ENCODE measurements at regions not wholly inside any gene's neighbourhood (a gene's known extent, or its start where the extent isn't known, plus 50 kb on each side); places are given as distances from the start of the nearest gene placed in this dataset.

DNA sequence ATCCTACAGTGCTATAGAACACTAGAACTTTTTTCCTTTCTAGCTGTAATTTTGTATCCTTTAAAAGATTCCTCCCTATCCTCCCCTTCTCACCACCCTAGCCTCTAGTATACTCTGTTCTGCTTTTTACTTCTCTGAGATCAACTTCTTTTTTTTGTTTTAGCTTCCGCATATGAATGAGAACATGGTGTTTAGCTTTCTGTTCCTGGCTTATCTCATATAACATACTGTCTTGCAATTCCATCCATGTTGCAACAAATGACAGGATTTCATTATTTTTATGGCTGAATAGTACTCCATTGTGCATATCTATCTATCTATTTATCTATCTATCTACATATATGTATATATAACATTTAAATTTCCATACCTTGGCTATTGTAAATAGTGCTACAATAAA, 126.0 kb upstream of the MAN2A1 start:
- CTCF ChIA-PET, result no interaction called here
- POLR2A ChIA-PET, result no interaction called here
- Histone ChIP-seq H3K27me3 (replicated peaks in 1 of 4; ENCODE audit: control extremely low read depth in 1 of 4, control insufficient read depth in 3 of 4, insufficient read depth in 4 of 4, low read length in 3 of 4) (no peaks in the 10 kb centered on the region), H4K20me1 (ENCODE audit: control insufficient read depth, insufficient read depth, low read length, poor library complexity, severe bottlenecking) (no peaks in the 10 kb centered on the region), H3K4me1 (ENCODE audit: control insufficient read depth in 2 of 2, insufficient read depth in 2 of 2, low read length in 2 of 2) (no peaks in the 10 kb centered on the region), H3K27ac (ENCODE audit: low read length in 2 of 2) (no peak overlapping the region), H3K4me3 (ENCODE audit: control extremely low read depth in 1 of 5, extremely low read depth in 1 of 5, insufficient read depth in 1 of 5, low read depth in 2 of 5, low read length in 4 of 5) (no peak overlapping the region), H3K4me2 (replicated peaks; ENCODE audit: low read depth, low read length, poor library complexity, severe bottlenecking) (no peak overlapping the region), H3K9me3 (ENCODE audit: control extremely low read depth in 1 of 3, control insufficient read depth in 2 of 3, insufficient read depth in 1 of 3, low read length in 2 of 3) (no peaks in the 10 kb centered on the region), H3K9ac (ENCODE audit: low read length) (no peak overlapping the region), H3K79me2 (ENCODE audit: control insufficient read depth, insufficient read depth, low read length) (no peaks in the 10 kb centered on the region), H2AFZ (ENCODE audit: insufficient read depth, low read depth, low read length, poor library complexity, severe bottlenecking) (no peak overlapping the region), H3K36me3 (replicated peaks in 1 of 2; ENCODE audit: control extremely low read depth in 1 of 2, control insufficient read depth in 1 of 2, extremely low read depth in 1 of 2, insufficient read depth in 2 of 2, low read length in 1 of 2) (no peaks in the 10 kb centered on the region)
- no CpG with 5 or more reads among the region's 1 CpG for WGBS (ENCODE audit: insufficient coverage)
- DNase-seq (no peak), ATAC-seq (ENCODE audit: low read depth) (no peak)
- H3K4me1 Mint-ChIP-seq, result no peaks in the 10 kb centered on the region
- H3K9me3 Mint-ChIP-seq (ENCODE audit: insufficient read depth), result no peaks in the 10 kb centered on the region
- no peak overlapping the region for H3K4me3 Mint-ChIP-seq
- intact Hi-C loops (cut with micrococcal nuclease), result no loop called here
- H3K27me3 Mint-ChIP-seq, result peaks cover 10% of the 10 kb centered on the region
- H3K27ac Mint-ChIP-seq, result no peak overlapping the region
- TF ChIP-seq CTCF (IDR thresholded peaks at IDR 0.05) (no peak), EZH2 (IDR thresholded peaks at IDR 0.05; ENCODE audit: borderline replicate concordance, insufficient read depth, low read depth, low read length, poor library complexity, severe bottlenecking) (no peak)

DNA sequence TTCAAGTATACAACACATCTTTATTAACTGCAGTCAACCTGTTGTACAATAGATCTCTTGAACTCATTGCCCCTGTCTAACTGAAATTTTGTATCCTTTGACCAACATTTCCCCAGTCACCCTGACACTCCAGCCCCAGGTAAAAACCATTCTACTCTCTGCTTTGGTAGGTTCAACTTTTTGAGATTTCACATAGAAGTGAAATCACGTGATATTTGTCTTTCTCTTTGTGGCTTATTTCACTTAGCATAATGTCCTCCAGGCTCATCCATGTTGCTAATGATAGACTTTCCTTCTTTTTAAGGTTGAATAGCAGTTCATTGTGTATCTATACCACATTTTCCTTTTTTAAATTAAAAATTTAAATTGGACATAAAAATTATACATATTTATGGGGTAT, 126.5 kb upstream of the MAN2A1 start:
- no CpG with 5 or more reads among the region's 1 CpG for WGBS (ENCODE audit: insufficient coverage)
- no peak for TF ChIP-seq CTCF (IDR thresholded peaks at IDR 0.05)
- TF ChIP-seq EZH2 (IDR thresholded peaks at IDR 0.05; ENCODE audit: borderline replicate concordance, insufficient read depth, low read depth, low read length, poor library complexity, severe bottlenecking), result no peak
- no peak overlapping the region for H2AFZ ChIP-seq (ENCODE audit: insufficient read depth, low read depth, low read length, poor library complexity, severe bottlenecking)
- ChIA-PET CTCF (no interaction called here), POLR2A (no interaction called here)
- ATAC-seq (ENCODE audit: low read depth), result no peak
- no peaks in the 10 kb centered on the region for H3K36me3 ChIP-seq (replicated peaks in 1 of 2; ENCODE audit: control extremely low read depth in 1 of 2, control insufficient read depth in 1 of 2, extremely low read depth in 1 of 2, insufficient read depth in 2 of 2, low read length in 1 of 2)
- no peaks in the 10 kb centered on the region for H3K4me1 ChIP-seq (ENCODE audit: control insufficient read depth in 2 of 2, insufficient read depth in 2 of 2, low read length in 2 of 2)
- H3K9ac ChIP-seq (ENCODE audit: low read length), result no peak overlapping the region
- intact Hi-C loops (cut with micrococcal nuclease), result no loop called here
- H3K9me3 Mint-ChIP-seq (ENCODE audit: insufficient read depth), result no peaks in the 10 kb centered on the region
- H3K79me2 ChIP-seq (ENCODE audit: control insufficient read depth, insufficient read depth, low read length), result no peaks in the 10 kb centered on the region
- no peaks in the 10 kb centered on the region for H3K4me1 Mint-ChIP-seq
- H3K27ac ChIP-seq (ENCODE audit: low read length in 2 of 2), result no peak overlapping the region
- H3K27ac Mint-ChIP-seq, result no peak overlapping the region
- H3K4me3 ChIP-seq (ENCODE audit: control extremely low read depth in 1 of 5, extremely low read depth in 1 of 5, insufficient read depth in 1 of 5, low read depth in 2 of 5, low read length in 4 of 5), result no peak overlapping the region
- H3K4me3 Mint-ChIP-seq, result no peak overlapping the region
- H4K20me1 ChIP-seq (ENCODE audit: control insufficient read depth, insufficient read depth, low read length, poor library complexity, severe bottlenecking), result no peaks in the 10 kb centered on the region
- no peaks in the 10 kb centered on the region for H3K27me3 ChIP-seq (replicated peaks in 1 of 4; ENCODE audit: control extremely low read depth in 1 of 4, control insufficient read depth in 3 of 4, insufficient read depth in 4 of 4, low read length in 3 of 4)
- DNase-seq, result no peak
- H3K27me3 Mint-ChIP-seq, result peaks cover 10% of the 10 kb centered on the region
- H3K9me3 ChIP-seq (ENCODE audit: control extremely low read depth in 1 of 3, control insufficient read depth in 2 of 3, insufficient read depth in 1 of 3, low read length in 2 of 3), result no peaks in the 10 kb centered on the region
- H3K4me2 ChIP-seq (replicated peaks; ENCODE audit: low read depth, low read length, poor library complexity, severe bottlenecking), result no peak overlapping the region

Data from B cell (primary cell).